ENCODE measurements at regions not wholly inside any gene's neighbourhood (a gene's known extent, or its start where the extent isn't known, plus 50 kb on each side); places are given as distances from the start of the nearest gene placed in this dataset.

GRCh38 chr3:116806351-116806750 is 96.8 kb downstream of the TUSC7 start:
- H3K9me2 ChIP-seq, result peaks cover 2% of the 10 kb centered on the region; the same call in 1 of the 2 replicates
- WGBS (ENCODE audit: low lambda C conversion rate), result 88% methylated on average over 1 of the region's 1 CpG
- no peaks in the 10 kb centered on the region for H3K9me3 ChIP-seq
- no peaks in the 10 kb centered on the region for H3K27me3 ChIP-seq (ENCODE audit: insufficient read depth)
- no peak overlapping the region for H3K9ac ChIP-seq
- no peaks in the 10 kb centered on the region for H3F3A ChIP-seq (replicated peaks; ENCODE audit: insufficient read depth)
- H3K4me3 ChIP-seq (ENCODE audit: low read depth in 2 of 2, low read length in 1 of 2), result no peak overlapping the region
- H3K79me2 ChIP-seq (ENCODE audit: insufficient read depth), result no peaks in the 10 kb centered on the region
- no peak overlapping the region for H3K27ac ChIP-seq (ENCODE audit: low read depth in 2 of 2, low read length in 1 of 2)
- H4K20me1 ChIP-seq (ENCODE audit: insufficient read depth), result no peaks in the 10 kb centered on the region
- CTCF ChIA-PET, result no interaction called here
- TF ChIP-seq REST (IDR thresholded peaks at IDR 0.05; ENCODE audit: low read depth, low read length) (no peak), TAF1 (IDR thresholded peaks at IDR 0.05; ENCODE audit: borderline replicate concordance, low read depth, low read length) (no peak), TEAD4 (IDR thresholded peaks at IDR 0.05; ENCODE audit: borderline replicate concordance, insufficient read depth) (no peak), YY1 (IDR thresholded peaks at IDR 0.05; ENCODE audit: low read depth) (no peak)
- DNase-seq, result no peak
- no peak overlapping the region for H2AFZ ChIP-seq (ENCODE audit: low read depth)
- POLR2A ChIA-PET, result no interaction called here
- H3K4me2 ChIP-seq, result no peak overlapping the region
- no peaks in the 10 kb centered on the region for H3K4me1 ChIP-seq (ENCODE audit: control insufficient read depth in 1 of 2, insufficient read depth in 2 of 2, low read depth in 1 of 2, low read length in 1 of 2)
- H3K36me3 ChIP-seq (replicated peaks in 1 of 2; ENCODE audit: control insufficient read depth in 1 of 2, insufficient read depth in 2 of 2, low read length in 1 of 2), result no peaks in the 10 kb centered on the region

GRCh38 chr3:116808725-116809124 is 99.1 kb downstream of the TUSC7 start:
- CTCF ChIA-PET, result no interaction called here

More at GRCh38 chr3:116808725-116809124, 99.1 kb downstream of the TUSC7 start:
- no peak overlapping the region for H3K9ac ChIP-seq
- POLR2A ChIA-PET, result no interaction called here
- H3F3A ChIP-seq (replicated peaks; ENCODE audit: insufficient read depth), result no peaks in the 10 kb centered on the region
- peaks cover 2% of the 10 kb centered on the region; the same call in 1 of the 2 replicates for H3K9me2 ChIP-seq
- H3K4me1 ChIP-seq (ENCODE audit: control insufficient read depth in 1 of 2, insufficient read depth in 2 of 2, low read depth in 1 of 2, low read length in 1 of 2), result no peaks in the 10 kb centered on the region; a peak in 1 of 4 replicates
- no peaks in the 10 kb centered on the region for H3K27me3 ChIP-seq (ENCODE audit: insufficient read depth)
- H3K9me3 ChIP-seq, result no peaks in the 10 kb centered on the region
- H3K36me3 ChIP-seq (replicated peaks in 1 of 2; ENCODE audit: control insufficient read depth in 1 of 2, insufficient read depth in 2 of 2, low read length in 1 of 2), result no peaks in the 10 kb centered on the region
- no peak overlapping the region for H2AFZ ChIP-seq (ENCODE audit: low read depth)
- H3K4me2 ChIP-seq, result no peak overlapping the region
- H3K79me2 ChIP-seq (ENCODE audit: insufficient read depth), result no peaks in the 10 kb centered on the region
- WGBS (ENCODE audit: low lambda C conversion rate), result 75% methylated on average over 1 of the region's 1 CpG
- no peak overlapping the region for H3K4me3 ChIP-seq (ENCODE audit: low read depth in 2 of 2, low read length in 1 of 2)
- no peak overlapping the region for H3K27ac ChIP-seq (ENCODE audit: low read depth in 2 of 2, low read length in 1 of 2)
- DNase-seq, result no peak
- no peaks in the 10 kb centered on the region for H4K20me1 ChIP-seq (ENCODE audit: insufficient read depth)
- TF ChIP-seq IRF3 (IDR thresholded peaks at IDR 0.05; ENCODE audit: low read depth, low read length) (no peak), MXI1 (IDR thresholded peaks at IDR 0.05; ENCODE audit: low read depth, low read length) (no peak), MAX (IDR thresholded peaks at IDR 0.05; ENCODE audit: low read depth) (no peak), FOXM1 (IDR thresholded peaks at IDR 0.05; ENCODE audit: low read depth) (no peak), TAF1 (IDR thresholded peaks at IDR 0.05; ENCODE audit: borderline replicate concordance, low read depth, low read length) (no peak), NFIC (IDR thresholded peaks at IDR 0.05; ENCODE audit: borderline replicate concordance) (no peak), SMC3 (IDR thresholded peaks at IDR 0.05; ENCODE audit: low read depth, low read length) (no peak), MEF2A (IDR thresholded peaks at IDR 0.05; ENCODE audit: borderline replicate concordance, low read depth) (no peak), PBX3 (IDR thresholded peaks at IDR 0.05) (no peak), RAD21 (IDR thresholded peaks at IDR 0.05; ENCODE audit: low read length) (no peak), ZBTB33 (IDR thresholded peaks at IDR 0.05; ENCODE audit: borderline replicate concordance, low read depth) (no peak), REST (IDR thresholded peaks at IDR 0.05; ENCODE audit: low read depth, low read length) (no peak), RFX5 (IDR thresholded peaks at IDR 0.05; ENCODE audit: low read length) (no peak)
